Ramos (cell line): ENCODE measurements at regions not wholly inside any gene's neighbourhood (a gene's known extent, or its start where the extent isn't known, plus 50 kb on each side); places are given as distances from the start of the nearest gene placed in this dataset.
"Not testable (repeated sequence)": the region's sequence is repeated elsewhere in the genome, so short reads cannot be mapped to it uniquely, and the experiment has no call there.

Experiments
- in situ Hi-C: fragments of 300-500 bp; cut with MboI; formaldehyde crosslinking; loops from one replicate; pipeline ENCODE4 v1.14.3; 2022; ENCODE audit warnings: low sequenced_read_pairs; ENCODE audit not compliant: unreplicated experiment

DNA sequence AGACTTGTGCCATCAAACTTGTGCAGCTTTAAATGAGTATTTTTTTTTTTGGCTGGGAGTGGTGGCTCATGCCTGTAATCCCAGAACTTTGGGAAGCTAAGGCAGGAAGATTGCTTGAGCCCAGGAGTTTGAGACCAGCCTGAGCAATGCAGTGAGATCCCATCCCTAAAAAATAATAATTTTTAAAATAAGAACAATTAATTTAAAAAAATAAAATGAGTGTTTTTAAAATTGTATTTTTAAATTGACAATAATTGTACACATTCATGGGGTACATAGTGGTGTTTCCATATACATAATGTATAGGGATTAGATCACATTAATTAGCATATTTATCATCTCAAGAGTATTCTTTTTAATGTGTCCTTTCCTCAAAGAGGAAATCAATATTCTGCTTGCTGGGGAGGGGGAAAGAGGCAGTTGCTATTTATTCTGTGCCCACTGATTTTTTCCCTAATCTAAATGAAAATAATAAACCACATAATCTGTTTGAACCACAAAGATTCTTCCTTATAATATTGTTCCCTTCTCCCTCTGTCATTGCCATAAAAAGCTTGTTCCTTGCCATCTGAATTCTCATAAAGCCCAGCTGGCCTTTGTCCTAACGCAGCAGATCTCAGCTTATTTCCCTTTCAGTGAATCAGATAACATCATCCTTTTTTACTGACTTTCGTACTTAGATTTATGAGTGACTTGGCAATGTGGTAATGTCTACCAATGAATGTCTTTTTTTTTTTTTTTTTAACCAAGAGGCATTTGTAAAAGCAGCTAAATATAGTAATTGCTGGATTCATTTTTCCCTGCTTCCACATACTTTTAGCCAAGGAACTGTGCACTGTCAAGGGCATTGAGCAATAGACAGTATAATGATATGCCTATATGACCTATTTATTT lies 81.8 kb upstream of the RUBCNL start:
- in situ Hi-C loops: no loop called here

DNA sequence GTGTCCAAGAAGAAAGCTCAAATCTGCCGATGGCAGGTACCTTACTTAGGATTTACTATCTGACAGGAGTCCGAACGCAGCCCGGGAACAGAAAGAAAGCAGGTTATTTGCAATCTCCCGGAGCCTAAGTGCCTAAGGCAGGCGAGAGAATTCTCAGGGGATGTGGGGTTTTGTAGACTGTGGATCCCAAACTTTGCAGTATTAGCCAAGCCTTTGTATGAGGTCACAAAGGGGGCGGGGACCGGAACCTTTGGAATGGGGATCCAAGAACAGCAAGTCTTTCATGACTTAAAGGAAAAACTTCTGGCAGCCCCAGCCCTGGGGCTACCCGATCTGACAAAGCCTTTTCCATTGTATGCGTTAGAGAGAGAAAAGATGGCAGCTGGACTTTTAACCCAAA lies 80.6 kb upstream of the RUBCNL start:
- in situ Hi-C loops: not testable (repeated sequence)

DNA sequence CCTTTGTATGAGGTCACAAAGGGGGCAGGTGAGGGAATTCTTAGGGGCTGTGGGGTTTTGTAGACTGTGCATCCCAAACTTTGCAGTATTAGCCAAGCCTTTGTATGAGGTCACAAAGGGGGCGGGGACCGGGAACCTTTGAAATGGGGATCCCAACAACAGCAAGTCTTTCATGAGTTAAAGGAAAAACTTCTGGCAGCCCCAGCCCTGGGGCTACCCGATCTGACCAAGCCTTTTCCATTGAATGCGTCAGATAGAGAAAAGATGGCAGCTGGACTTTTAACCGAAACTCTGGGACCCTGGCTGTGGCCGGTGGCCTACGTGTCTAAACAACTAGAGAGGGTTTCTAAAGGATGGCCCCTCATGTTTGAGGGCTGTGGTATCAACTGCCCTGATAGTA lies 79.0 kb upstream of the RUBCNL start:
- in situ Hi-C loops: not testable (repeated sequence)

DNA sequence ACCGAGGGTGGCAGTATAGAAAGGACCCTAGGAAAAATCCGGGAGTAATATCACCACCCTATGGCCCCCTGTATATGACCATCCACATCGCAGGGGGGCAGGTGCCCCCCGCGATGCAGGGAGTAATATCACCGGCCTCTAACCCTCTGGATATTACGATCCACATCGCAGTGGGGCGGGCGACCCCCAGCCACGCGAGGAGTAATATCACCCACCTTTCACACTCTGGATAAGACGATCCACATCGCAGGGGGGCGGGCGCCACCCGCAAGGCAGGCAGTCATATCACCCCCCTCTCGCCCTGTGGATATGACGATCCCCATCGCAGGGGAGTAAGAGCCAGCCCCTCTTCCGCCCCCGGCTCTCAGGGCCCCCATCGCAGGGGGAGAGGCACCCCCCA lies 76.7 kb upstream of the RUBCNL start:
- in situ Hi-C loops: no loop called here

DNA sequence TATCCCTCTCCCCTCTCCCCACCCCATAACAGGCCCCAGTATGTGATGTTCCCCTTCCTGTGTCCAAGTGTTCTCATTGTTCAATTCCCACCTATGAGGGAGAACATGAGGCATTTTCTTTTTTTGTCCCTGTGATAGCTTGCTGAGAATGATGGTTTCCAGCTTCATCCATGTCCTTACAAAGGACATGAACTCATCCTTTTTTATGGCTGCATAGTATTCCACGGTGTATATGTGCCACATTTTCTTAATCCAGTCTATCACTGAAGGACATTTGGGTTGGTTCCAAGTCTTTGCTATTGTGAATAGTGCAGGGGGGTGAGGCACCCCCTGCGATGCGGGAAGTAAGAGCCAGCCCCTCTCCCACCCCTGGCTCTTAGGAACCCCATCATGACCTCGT lies 73.2 kb upstream of the RUBCNL start:
- in situ Hi-C loops: not testable (repeated sequence)

DNA sequence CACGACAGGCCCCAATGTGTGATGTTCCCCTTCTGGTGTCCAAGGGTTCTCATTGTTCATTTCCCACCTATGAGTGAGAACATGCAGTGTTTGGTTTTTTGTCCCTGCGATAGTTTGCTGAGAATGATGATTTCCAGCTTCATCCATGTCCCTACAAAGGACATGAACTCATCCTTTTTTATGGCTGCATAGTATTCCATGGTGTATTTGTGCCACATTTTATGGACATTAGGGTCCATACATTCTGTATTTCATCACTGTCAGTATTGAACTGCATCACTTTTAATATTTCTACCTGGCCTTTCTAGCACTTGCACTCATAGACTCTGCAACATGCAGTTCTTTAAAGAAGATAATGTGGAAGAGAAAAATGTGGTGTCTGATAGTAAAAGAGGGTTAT lies 70.2 kb upstream of the RUBCNL start:
- in situ Hi-C loops: not testable (repeated sequence)

DNA sequence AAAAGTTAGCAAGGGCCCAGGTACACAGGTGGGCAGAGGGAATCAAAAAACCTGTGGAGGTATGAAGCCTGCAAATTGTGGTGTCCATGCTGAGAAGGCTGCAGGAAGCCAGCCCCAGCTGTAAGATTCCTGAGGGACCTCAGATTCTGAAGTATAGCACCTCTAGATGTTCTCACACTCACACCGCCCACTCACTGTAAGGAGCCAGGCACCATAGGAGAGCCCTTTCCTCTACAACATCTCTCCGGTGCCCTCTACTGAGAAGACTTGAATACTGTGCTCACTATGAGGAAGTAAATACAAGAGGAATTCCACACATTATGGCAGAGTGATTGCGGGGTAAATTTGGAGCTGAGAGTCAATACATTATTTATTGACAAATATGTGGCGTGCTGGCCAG lies 68.9 kb upstream of the RUBCNL start:
- in situ Hi-C loops: not testable (repeated sequence)

DNA sequence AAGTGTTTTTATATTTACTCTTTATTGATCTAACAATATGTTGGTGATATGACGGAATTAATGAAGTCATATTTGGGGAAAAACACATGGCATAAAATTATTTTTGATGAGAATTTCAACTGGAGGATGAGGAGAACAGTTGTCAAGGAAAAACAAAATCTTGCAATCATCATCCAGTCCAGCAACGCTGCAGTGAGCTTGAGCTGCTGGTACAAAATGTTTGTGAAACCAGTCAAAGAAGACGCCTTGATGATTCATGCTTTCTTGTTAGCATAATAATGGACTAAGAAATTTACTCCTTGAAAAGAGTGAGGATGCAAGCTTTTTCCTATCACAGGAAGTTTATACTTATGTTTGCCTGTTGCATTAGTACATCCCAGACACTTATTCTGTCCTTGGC lies 64.1 kb upstream of the RUBCNL start:
- in situ Hi-C loops: not testable (repeated sequence)

DNA sequence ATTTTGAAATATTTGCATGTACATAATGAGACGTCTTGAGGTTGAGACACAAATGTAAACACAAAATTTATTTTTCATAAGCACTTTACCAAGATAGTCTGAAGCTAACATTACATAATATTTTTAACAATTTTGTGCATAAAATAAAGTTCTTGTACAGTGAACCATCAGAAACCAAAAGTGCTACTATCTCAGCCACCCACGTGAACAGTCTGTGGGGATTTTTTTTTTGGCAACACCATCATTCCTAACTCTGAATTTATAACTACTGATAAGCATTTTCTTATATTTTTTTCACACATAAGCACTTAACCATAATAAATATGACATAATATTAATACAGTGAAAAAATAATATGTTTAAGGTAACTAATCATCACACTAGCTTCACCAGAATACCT lies 62.9 kb upstream of the RUBCNL start:
- in situ Hi-C loops: not testable (repeated sequence)

DNA sequence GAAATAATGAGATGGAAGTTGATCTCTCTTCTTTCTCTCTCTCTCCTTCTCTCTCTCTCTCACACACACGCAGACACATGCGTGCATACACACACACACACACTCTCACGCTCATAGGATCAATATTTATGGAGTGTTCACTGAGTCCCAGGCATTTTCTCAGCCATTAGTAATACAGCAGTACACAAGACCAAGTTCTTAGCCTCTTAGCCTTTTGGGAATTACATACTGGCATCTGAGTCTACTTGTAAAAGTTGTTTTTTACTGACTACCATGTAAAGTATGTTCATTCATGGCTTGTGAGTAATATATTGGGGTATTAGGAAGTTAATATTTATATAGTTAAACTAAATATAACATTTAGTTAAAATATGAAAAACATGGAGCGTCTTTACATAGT lies 61.1 kb upstream of the RUBCNL start:
- in situ Hi-C loops: not testable (repeated sequence)

DNA sequence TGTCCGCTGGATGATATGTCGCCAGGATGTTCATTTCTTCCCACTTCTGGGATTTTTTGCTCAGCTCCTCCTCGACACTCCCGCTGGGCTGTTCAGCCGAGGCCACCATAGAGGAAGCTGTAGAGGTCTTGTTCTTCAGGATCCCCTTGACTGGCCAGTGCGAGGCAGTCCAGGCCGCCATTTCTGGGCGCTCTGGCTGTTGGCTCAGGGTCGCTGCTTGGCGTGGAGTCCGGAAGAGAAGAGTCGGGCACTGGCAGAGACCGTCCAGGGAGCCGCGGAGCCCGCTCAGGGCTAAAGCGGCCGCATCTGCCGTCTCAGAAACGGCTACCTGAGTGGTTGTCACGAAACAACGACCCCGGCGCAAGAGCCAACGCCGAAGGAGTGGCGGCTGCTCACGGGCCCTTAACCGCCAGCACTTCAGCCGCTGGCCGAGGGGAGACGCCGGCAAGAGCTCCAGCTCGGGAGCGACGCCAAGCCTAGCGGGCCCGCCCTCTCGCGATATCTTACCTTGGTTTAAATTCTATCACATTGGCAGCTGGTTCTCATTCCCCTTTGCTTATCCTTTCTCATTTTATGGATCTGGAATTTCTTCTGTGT lies 50.9 kb upstream of the RUBCNL start:
- in situ Hi-C loops: not testable (repeated sequence)
